ENCODE measurements at regions not wholly inside any gene's neighbourhood (a gene's known extent, or its start where the extent isn't known, plus 50 kb on each side); places are given as distances from the start of the nearest gene placed in this dataset.

DNA sequence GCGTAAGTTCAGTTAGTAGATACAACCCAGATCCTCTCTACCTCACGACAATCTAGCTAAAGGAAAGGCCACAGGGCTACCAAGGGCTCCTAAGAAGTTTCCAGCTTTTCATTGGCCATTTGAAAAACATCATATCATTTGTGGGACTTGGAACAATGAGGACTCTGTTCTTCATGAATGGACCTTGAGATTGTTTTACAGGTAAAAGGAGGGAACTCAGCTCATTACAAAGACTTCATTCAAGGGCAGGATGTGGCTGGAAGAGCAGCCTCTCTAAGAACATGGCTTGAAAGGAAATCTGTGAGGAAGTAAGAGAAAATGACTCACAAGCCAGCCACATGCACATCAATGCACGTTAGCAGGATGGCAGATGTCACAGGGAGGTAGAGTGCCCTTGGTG is 105.9 kb upstream of the SLC7A11 start:
- TF ChIP-seq ZNF274 (IDR thresholded peaks at IDR 0.05; ENCODE audit: low read depth, low read length): no peak
- TF ChIP-seq YY1 (IDR thresholded peaks at IDR 0.05; ENCODE audit: insufficient read depth, insufficient read length): no peak
- TF ChIP-seq SUZ12 (IDR thresholded peaks at IDR 0.05; ENCODE audit: extremely low read depth, insufficient read depth, insufficient read length): no peak
